ENCODE measurements at regions not wholly inside any gene's neighbourhood (a gene's known extent, or its start where the extent isn't known, plus 50 kb on each side); places are given as distances from the start of the nearest gene placed in this dataset.
"Not testable (repeated sequence)": the region's sequence is repeated elsewhere in the genome, so short reads cannot be mapped to it uniquely, and the experiment has no call there.

GRCh38 chr7:10770176-10770575 is 203.5 kb upstream of the PHF14 start:
- H3K4me3 ChIP-seq = no peak overlapping the region
- no peak for DNase-seq
- intact Hi-C loops (cut with DNase I; ENCODE audit: low total_unique reads) = no loop called here
- TF ChIP-seq POLR2AphosphoS5 (IDR thresholded peaks at IDR 0.05) (no peak), EP300 (IDR thresholded peaks at IDR 0.05) (no peak), CTCF (IDR thresholded peaks at IDR 0.05) (no peak)
- no peaks in the 10 kb centered on the region for H3K4me1 ChIP-seq
- H3K9me3 ChIP-seq = no peaks in the 10 kb centered on the region
- no peaks in the 10 kb centered on the region for H3K36me3 ChIP-seq
- WGBS, 5 donors = 63 to 84% (median 82%) methylated on average over 5 of the region's 5 CpGs
- H3K27ac ChIP-seq = no peak overlapping the region
- H3K27me3 ChIP-seq = no peaks in the 10 kb centered on the region

GRCh38 chr7:10773430-10773829 is 200.2 kb upstream of the PHF14 start:
- intact Hi-C loops (cut with DNase I; ENCODE audit: low total_unique reads) = no loop called here
- no peak for DNase-seq
- no peaks in the 10 kb centered on the region for H3K9me3 ChIP-seq
- H3K4me3 ChIP-seq = no peak overlapping the region
- H3K36me3 ChIP-seq = no peaks in the 10 kb centered on the region
- H3K4me1 ChIP-seq = no peaks in the 10 kb centered on the region
- H3K27ac ChIP-seq = no peak overlapping the region
- TF ChIP-seq CTCF (IDR thresholded peaks at IDR 0.05) (no peak), EP300 (IDR thresholded peaks at IDR 0.05) (no peak), POLR2A (IDR thresholded peaks at IDR 0.05) (no peak), POLR2AphosphoS5 (IDR thresholded peaks at IDR 0.05) (no peak)
- 72 to 84% (median 78%) methylated on average over 3 of the region's 3 CpGs for WGBS, 5 donors
- H3K27me3 ChIP-seq = no peaks in the 10 kb centered on the region

GRCh38 chr7:10779465-10780399 is 193.9 kb upstream of the PHF14 start:
- Histone ChIP-seq H3K36me3 (no peaks in the 10 kb centered on the region), H3K4me1 (no peaks in the 10 kb centered on the region), H3K4me3 (no peak overlapping the region), H3K9me3 (peaks cover 0 to 12% (median 0%) of the 10 kb centered on the region in 4 donors), H3K27me3 (no peaks in the 10 kb centered on the region), H3K27ac (no peak overlapping the region)
- DNase-seq = no peak
- TF ChIP-seq POLR2A (IDR thresholded peaks at IDR 0.05) = no peak
- no peak for TF ChIP-seq POLR2AphosphoS5 (IDR thresholded peaks at IDR 0.05)
- TF ChIP-seq CTCF (IDR thresholded peaks at IDR 0.05) = no peak
- TF ChIP-seq EP300 (IDR thresholded peaks at IDR 0.05) = no peak
- intact Hi-C loops (cut with DNase I; ENCODE audit: low total_unique reads) = no loop called here
- 91 to 95% (median 94%) methylated on average over 46 to 52 of the region's 52 CpGs for WGBS, 5 donors

GRCh38 chr7:10780400-10780747 is 193.3 kb upstream of the PHF14 start:
- TF ChIP-seq POLR2AphosphoS5 (IDR thresholded peaks at IDR 0.05) (no peak), EP300 (IDR thresholded peaks at IDR 0.05) (no peak), CTCF (IDR thresholded peaks at IDR 0.05) (no peak), POLR2A (IDR thresholded peaks at IDR 0.05) (no peak)
- H3K27ac ChIP-seq = no peak overlapping the region
- no peaks in the 10 kb centered on the region for H3K27me3 ChIP-seq
- no peak for DNase-seq
- H3K9me3 ChIP-seq = peaks cover 0 to 12% (median 0%) of the 10 kb centered on the region in 4 donors
- intact Hi-C loops (cut with DNase I; ENCODE audit: low total_unique reads) = no loop called here
- H3K4me3 ChIP-seq = no peak overlapping the region
- no peaks in the 10 kb centered on the region for H3K4me1 ChIP-seq
- 84 to 89% (median 88%) methylated on average over 7 of the region's 7 CpGs for WGBS, 5 donors
- no peaks in the 10 kb centered on the region for H3K36me3 ChIP-seq

GRCh38 chr7:10786976-10787375 is 186.7 kb upstream of the PHF14 start:
- DNase-seq; H3K27ac ChIP-seq; intact Hi-C loops (cut with DNase I; ENCODE audit: low total_unique reads): not testable (repeated sequence)

More at GRCh38 chr7:10786976-10787375, 186.7 kb upstream of the PHF14 start:
- 68 to 88% (median 71%) methylated on average over 9 of the region's 9 CpGs for WGBS, 5 donors
- H3K4me1 ChIP-seq, H3K4me3 ChIP-seq, H3K36me3 ChIP-seq, H3K9me3 ChIP-seq, H3K27me3 ChIP-seq: not testable (repeated sequence)
